ENCODE measurements at regions not wholly inside any gene's neighbourhood (a gene's known extent, or its start where the extent isn't known, plus 50 kb on each side); places are given as distances from the start of the nearest gene placed in this dataset.

- DNase-seq (ENCODE audit: low spot score) = no peak
Measured at GRCh38 chr1:218642033-218642948, 297.2 kb downstream of the TGFB2 start.

DNA sequence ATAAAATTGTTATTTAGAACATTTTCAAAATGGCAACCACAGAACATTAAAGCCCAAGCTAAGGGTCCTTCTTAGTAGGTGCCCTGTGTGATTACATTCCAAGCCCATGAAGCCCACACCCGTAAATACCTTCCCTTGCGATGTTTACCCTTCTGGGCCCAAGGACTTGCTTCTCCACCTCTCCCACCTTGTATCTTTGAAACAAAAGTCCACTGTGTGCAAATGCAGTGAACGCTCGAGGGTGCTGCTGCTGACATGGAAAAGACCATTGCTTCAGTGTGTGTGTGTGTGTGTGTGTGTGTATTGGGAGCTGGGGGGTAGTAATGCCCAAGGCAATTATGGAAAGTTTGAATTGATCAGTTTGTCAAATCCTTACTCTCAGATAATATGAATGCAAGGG is 298.1 kb downstream of the TGFB2 start:
- no peak for DNase-seq (ENCODE audit: low spot score)

DNA sequence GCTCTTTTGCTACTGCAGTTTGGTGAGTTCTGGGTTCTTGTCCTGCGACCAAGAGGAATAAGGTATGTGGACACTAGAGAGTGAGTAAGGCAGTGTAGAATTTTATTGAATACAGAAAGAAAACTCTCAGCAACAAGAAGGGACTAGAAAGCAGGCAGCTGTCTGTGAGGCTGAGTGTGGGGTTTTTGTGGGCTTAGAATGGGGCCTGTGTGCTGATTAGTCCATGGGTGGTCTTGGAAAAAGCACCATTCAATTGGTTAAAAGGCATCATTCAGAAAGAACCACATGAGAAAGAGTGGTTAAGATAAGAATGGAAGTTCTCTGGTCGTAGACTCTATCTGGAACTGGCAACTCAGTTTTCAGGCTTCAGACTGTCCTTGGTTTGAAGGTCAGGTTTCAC is 298.8 kb downstream of the TGFB2 start:
- no peak for DNase-seq (ENCODE audit: low spot score)

DNA sequence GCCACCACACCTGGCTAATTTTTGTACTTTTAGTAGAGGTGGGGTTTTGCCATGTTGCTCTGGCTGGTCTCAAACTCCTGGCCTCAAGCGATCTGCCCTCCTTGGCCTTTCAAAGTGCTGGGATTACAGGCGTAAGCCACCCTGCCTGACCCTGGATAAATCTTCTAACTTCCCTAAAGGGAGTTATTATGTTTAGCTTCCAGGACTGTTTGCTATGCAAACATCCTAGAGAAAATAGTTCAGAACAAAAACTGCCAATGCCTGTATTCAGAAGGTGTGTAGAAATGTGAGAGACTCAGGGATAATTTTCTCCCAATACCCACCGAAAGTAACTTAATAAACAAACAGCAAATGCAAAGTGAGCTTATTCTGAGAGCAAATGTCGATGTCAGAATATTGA is 301.2 kb downstream of the TGFB2 start:
- no peak for DNase-seq (ENCODE audit: low spot score)

GRCh38 chr1:218656301-218657037 is 311.3 kb downstream of the TGFB2 start:
- no peak for DNase-seq (ENCODE audit: low spot score)

GRCh38 chr1:218658269-218658668 is 313.1 kb downstream of the TGFB2 start:
- DNase-seq (ENCODE audit: low spot score) = no peak

DNA sequence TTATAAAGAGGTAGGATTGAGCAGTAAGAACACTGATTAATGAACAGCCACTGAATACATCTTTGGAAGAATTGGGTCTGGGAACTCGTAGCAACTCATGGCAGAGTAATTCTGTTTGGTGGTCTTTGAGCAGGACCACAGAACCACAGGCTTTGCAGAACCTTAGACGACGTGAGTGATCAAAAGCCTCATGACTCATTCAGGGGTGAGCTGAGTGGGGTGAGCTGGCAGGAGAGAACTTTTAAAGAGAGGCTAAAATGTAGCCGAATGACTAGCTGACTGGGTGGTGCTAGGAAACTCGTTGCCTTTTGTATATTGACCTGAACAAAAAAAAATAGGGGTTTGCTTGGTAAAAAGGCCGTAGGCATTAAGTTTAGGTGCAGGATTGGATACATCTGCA is 313.8 kb downstream of the TGFB2 start:
- no peak for DNase-seq (ENCODE audit: low spot score)

DNA sequence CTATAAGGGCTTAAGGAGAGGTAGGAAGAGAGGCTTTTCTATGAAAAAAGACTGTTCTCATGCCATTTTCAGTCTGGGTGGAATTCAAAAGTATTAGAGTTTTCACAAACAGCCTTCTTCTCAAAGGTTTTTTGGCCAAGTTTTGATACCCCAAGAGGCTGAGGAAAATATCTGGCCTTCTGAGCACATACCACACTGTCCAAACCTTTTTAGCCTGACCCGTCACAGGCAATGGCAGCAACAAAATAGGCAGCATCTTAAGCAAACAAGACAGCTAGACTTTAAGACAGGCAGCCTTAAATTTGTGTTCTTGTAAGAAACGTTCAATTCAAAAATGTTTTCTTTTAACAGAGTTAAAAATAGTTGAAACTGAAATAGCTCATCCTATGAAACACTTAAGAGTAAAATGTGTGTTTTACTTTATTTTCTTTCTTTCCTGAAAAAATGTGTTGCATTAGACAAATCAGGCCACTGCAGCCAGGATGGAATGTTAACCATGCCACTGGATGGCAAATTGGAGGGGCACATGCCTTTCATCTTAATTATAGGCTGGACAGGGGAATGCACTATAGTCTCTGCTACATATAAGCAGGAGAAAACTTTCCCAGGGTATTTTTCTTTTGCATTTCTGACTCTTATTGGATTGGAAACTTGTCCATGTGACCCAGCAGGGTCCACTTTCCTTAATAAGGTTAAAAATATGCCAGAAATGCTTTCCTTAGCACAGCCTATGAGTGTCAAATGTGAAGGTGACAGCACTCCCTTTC is 315.0 kb downstream of the TGFB2 start:
- no peak for DNase-seq (ENCODE audit: low spot score)

DNA sequence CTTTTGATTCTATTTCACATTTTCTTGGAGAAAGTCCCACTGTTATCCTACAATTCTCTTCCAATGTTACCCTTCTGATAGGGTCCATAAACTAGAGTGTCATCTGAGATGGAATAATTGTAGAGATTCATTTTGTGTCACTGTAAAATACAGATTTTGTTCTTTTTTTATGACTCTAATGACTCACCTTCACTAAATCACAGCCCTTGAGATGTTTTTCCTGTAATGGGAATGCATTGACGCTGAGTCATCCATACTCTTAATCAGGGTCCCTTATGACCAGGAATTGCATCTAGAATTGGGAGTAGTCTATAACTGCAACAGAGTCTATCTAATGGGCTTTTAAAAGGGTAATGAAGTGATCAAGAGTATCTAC is 315.5 kb downstream of the TGFB2 start:
- DNase-seq (ENCODE audit: low spot score) = no peak

DNA sequence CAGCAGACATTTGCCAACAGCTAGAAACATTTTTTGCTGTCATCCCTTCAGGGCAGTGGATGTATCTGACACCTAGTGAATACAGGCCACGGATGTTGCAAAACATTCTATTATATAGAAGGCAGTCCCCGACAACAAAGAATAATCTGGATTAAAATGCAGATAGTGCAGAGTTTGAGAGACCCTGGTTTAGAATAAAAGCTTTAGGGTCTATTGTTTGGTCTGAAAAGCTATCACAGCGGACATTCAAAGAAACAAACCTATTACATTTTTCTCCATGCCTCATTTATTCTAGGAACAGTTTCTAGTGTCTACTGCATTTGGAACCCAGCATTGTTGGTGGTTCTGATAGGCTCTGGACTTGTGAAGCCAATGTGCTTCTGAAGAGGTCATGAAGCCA is 316.3 kb downstream of the TGFB2 start:
- no peak for DNase-seq (ENCODE audit: low spot score)

- DNase-seq (ENCODE audit: low spot score) = no peak
Measured at GRCh38 chr1:218664385-218665170, 319.4 kb downstream of the TGFB2 start.

GRCh38 chr1:218665221-218665620 is 320.1 kb downstream of the TGFB2 start:
- DNase-seq (ENCODE audit: low spot score) = peak; percentile 63

DNA sequence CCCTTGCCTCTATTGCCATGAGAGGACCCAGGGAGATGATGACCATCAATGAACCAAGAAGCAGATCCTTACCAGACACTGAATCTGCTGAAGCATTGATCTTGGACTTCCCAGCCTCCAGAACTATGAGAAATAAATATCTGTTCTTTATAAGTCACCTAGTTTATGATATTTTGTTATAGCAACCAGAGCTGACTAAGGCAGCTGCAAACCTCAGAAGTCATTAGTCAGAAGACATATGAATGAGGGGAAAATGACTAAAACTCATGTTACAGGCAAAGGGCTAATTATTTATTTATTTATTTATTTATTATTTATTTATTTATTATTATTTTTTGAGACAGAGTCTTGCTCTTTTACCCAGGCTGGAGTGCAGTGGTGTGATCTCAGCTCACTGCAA is 321.1 kb downstream of the TGFB2 start:
- DNase-seq (ENCODE audit: low spot score) = no peak

GRCh38 chr1:218667781-218668516 is 322.8 kb downstream of the TGFB2 start:
- DNase-seq (ENCODE audit: low spot score) = no peak

DNA sequence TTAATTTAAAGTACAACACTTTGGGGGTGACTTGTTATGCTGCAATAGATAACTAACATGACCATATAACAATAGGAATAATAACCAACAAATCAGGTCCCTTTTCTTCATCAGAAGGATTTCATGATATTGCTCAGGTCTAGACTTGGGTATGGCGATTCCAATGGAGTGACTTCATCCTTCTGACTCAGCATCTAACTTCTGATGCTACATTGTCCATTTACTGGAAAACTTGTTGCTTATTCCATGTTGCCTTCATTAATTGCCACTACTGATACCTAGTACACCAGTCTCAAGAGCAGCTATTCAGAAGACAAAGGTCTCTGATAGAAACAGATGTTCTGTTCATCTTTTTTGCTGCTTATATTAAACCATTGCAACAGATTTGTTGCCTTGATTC is 324.3 kb downstream of the TGFB2 start:
- DNase-seq (ENCODE audit: low spot score) = no peak

GRCh38 chr1:218670875-218671274 is 325.7 kb downstream of the TGFB2 start:
- DNase-seq (ENCODE audit: low spot score) = no peak

GRCh38 chr1:218671573-218671972 is 326.4 kb downstream of the TGFB2 start:
- DNase-seq (ENCODE audit: low spot score) = peak; percentile 21

GRCh38 chr1:218673170-218673569 is 328.0 kb downstream of the TGFB2 start:
- DNase-seq (ENCODE audit: low spot score) = no peak

- no peak for DNase-seq (ENCODE audit: low spot score)
Measured at GRCh38 chr1:218674280-218674773, 329.2 kb downstream of the TGFB2 start.

DNA sequence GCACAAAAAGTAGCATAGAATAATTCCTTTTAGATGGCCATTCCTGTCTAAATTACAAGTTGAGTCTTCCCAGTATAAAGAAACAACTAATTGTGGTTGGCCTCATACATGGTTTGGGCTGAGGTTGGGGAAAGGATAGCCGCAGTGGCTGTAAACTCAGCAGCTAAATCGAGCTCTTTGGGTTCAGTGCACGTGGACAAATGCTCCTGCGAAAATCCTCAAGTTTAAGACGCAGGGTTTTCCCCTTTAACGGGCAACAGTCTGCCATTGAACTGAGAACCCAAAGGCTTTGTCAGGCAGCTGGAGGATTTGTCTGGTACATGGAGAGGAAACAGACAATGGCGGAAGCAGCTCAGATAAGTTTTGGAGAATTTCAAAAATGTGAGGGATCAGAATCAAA is 331.9 kb downstream of the TGFB2 start:
- DNase-seq (ENCODE audit: low spot score) = no peak

- no peak for DNase-seq (ENCODE audit: low spot score)
Measured at GRCh38 chr1:218679391-218679790, 334.3 kb downstream of the TGFB2 start.
